IMR-90 (cell line): ENCODE measurements at regions not wholly inside any gene's neighbourhood (a gene's known extent, or its start where the extent isn't known, plus 50 kb on each side); places are given as distances from the start of the nearest gene placed in this dataset.

Experiments used
- CEBPB ChIP-seq: IDR thresholded peaks from 2 replicates; pipeline ENCODE4 v1.6.1; 2012; ENCODE audit warnings: low read depth, low read length, improper control_type of control experiment
- CTCF ChIP-seq: conservative IDR thresholded peaks from 2 replicates; pipeline ENCODE4 v1.5.1; 2012; ENCODE audit warnings: mild to moderate bottlenecking, low read depth, low read length, improper control_type of control experiment
- MAFK ChIP-seq: IDR thresholded peaks from 2 replicates; pipeline ENCODE4 v1.6.1; 2012; ENCODE audit warnings: low read depth, low read length, improper control_type of control experiment
- POLR2A ChIP-seq: IDR thresholded peaks from 2 replicates; pipeline ENCODE4 v1.6.1; 2012; ENCODE audit warnings: mild to moderate bottlenecking, low read depth, low read length
- RAD21 ChIP-seq: IDR thresholded peaks from 2 replicates; pipeline ENCODE4 v1.6.1; 2012; ENCODE audit warnings: low read length, improper control_type of control experiment
- RCOR1 ChIP-seq: IDR thresholded peaks from 2 replicates; pipeline ENCODE4 v1.6.1; 2012; ENCODE audit warnings: mild to moderate bottlenecking, low read length, improper control_type of control experiment; ENCODE audit not compliant: insufficient replicate concordance
- SMC3 ChIP-seq: fragments of 150-350 bp; IDR thresholded peaks from 2 replicates; pipeline ENCODE4 v1.6.1; 2016; ENCODE audit warnings: low read depth, mild to moderate bottlenecking, antibody characterized with exemption, low read length, moderate library complexity
- USF2 ChIP-seq: fragments of 150-350 bp; IDR thresholded peaks from 2 replicates; pipeline ENCODE4 v1.6.1; 2017; ENCODE audit warnings: mild to moderate bottlenecking, antibody characterized with exemption, low read length, low read depth

GRCh38 chr12:90628213-90628612 lies 326.8 kb downstream of the CCER1 start:
- TF ChIP-seq POLR2A = no peak
- TF ChIP-seq CEBPB = no peak
- no peak for TF ChIP-seq RAD21
- no peak for TF ChIP-seq CTCF
- TF ChIP-seq SMC3 = no peak
- TF ChIP-seq USF2 = no peak
- no peak for TF ChIP-seq RCOR1
- TF ChIP-seq MAFK = no peak
